ENCODE measurements at regions not wholly inside any gene's neighbourhood (a gene's known extent, or its start where the extent isn't known, plus 50 kb on each side); places are given as distances from the start of the nearest gene placed in this dataset.

GRCh38 chr3:180414157-180414556 is 187.8 kb upstream of the TTC14 start:
- POLR2A ChIA-PET = no interaction called here
- SMC1A ChIA-PET (ENCODE audit: uncharacterized antibody, unreplicated experiment) = no interaction called here
- CTCF ChIA-PET = no interaction called here

DNA sequence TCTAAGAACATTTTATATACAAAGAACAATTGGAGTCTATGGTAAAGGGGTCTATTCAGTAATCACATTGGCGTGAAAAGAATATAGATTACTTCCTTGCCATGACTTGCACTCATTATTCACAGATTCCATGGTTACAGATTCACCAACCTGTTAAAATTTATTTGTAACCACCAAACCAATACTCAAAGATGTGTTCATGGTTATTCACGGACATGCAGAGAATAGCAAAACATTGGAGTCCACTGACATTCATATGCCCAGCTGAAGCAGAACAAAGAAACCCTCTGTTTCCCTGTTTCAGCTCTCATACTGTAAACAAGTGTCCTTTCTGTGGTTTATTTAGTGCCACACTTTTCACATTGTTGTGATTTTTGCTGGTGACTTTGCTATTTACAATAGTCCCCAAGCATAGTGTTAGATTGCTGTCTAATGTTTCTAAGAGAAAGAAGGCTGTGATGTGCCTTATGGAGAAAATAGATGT is 185.8 kb upstream of the TTC14 start:
- RAD21 ChIA-PET (ENCODE audit: unreplicated experiment) = no interaction called here
- H2AFZ ChIP-seq (ENCODE audit: control insufficient read depth, low read depth, low read length) = no peak overlapping the region
- BruUV-seq (replicated peaks) = no TSS peak
- H3K79me2 ChIP-seq (ENCODE audit: control insufficient read depth, insufficient read depth, low read length) = no peaks in the 10 kb centered on the region
- no peak overlapping the region for H3K9ac ChIP-seq (ENCODE audit: control insufficient read depth, insufficient read depth, low read length)
- H3K4me1 ChIP-seq (ENCODE audit: control insufficient read depth, insufficient read depth, low read length) = no peaks in the 10 kb centered on the region
- ATAC-seq = peak; percentile 40
- no peaks in the 10 kb centered on the region for H4K20me1 ChIP-seq (ENCODE audit: control insufficient read depth, insufficient read depth)
- WGBS (ENCODE audit: insufficient coverage, insufficient replicate concordance, low lambda C conversion rate, missing lambda C conversion rate) = 0% methylated on average over 2 of the region's 2 CpGs
- no peaks in the 10 kb centered on the region for H3K9me3 ChIP-seq (replicated peaks; ENCODE audit: control insufficient read depth, insufficient read depth, low read length)
- SMC1A ChIA-PET (ENCODE audit: uncharacterized antibody, unreplicated experiment) = no interaction called here
- FAIRE-seq = no peak
- POLR2A ChIA-PET = no interaction called here
- intact Hi-C loops (cut with micrococcal nuclease; ENCODE audit: unreplicated experiment) (no loop called here), in situ Hi-C loops (cut with MboI) (no loop called here)
- no peak overlapping the region for H3K27ac ChIP-seq (ENCODE audit: control insufficient read depth, insufficient read depth)
- H3K36me3 ChIP-seq (ENCODE audit: control insufficient read depth in 2 of 2, insufficient read depth in 2 of 2, low read length in 1 of 2) = no peaks in the 10 kb centered on the region
- TF ChIP-seq, protein P1, sequence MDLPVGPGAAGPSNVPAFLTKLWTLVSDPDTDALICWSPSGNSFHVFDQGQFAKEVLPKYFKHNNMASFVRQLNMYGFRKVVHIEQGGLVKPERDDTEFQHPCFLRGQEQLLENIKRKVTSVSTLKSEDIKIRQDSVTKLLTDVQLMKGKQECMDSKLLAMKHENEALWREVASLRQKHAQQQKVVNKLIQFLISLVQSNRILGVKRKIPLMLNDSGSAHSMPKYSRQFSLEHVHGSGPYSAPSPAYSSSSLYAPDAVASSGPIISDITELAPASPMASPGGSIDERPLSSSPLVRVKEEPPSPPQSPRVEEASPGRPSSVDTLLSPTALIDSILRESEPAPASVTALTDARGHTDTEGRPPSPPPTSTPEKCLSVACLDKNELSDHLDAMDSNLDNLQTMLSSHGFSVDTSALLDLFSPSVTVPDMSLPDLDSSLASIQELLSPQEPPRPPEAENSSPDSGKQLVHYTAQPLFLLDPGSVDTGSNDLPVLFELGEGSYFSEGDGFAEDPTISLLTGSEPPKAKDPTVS (IDR thresholded peaks at IDR 0.05; ENCODE audit: low read depth, low read length) = no peak
- TF ChIP-seq ZSCAN29 (IDR thresholded peaks at IDR 0.05) (no peak), CBX5 (IDR thresholded peaks at IDR 0.05; ENCODE audit: low read depth) (no peak), FOXM1 (IDR thresholded peaks at IDR 0.05; ENCODE audit: low read depth, low read length) (no peak), SREBF1 (IDR thresholded peaks at IDR 0.05; ENCODE audit: low read length) (no peak), DPF2 (IDR thresholded peaks at IDR 0.05) (no peak), ZNF384 (IDR thresholded peaks at IDR 0.05; ENCODE audit: borderline replicate concordance, low read depth, low read length) (no peak), IKZF1 (conservative IDR thresholded peaks at IDR 0.05) (no peak), POLR2A (IDR thresholded peaks at IDR 0.05; ENCODE audit: low read depth, low read length) (no peak)
- TF ChIP-seq, protein P2, sequence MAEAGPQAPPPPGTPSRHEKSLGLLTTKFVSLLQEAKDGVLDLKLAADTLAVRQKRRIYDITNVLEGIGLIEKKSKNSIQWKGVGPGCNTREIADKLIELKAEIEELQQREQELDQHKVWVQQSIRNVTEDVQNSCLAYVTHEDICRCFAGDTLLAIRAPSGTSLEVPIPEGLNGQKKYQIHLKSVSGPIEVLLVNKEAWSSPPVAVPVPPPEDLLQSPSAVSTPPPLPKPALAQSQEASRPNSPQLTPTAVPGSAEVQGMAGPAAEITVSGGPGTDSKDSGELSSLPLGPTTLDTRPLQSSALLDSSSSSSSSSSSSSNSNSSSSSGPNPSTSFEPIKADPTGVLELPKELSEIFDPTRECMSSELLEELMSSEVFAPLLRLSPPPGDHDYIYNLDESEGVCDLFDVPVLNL (IDR thresholded peaks at IDR 0.05; ENCODE audit: low read depth, low read length) = no peak
- DNase-seq (ENCODE audit: low read depth, low spot score) = no peak
- H3K4me3 ChIP-seq = no peak overlapping the region
- CTCF ChIA-PET = no interaction called here
- H3K27me3 ChIP-seq (replicated peaks in 1 of 2; ENCODE audit: control insufficient read depth in 2 of 2, insufficient read depth in 2 of 2, low read length in 1 of 2) = no peaks in the 10 kb centered on the region
- no peak overlapping the region for H3K4me2 ChIP-seq (ENCODE audit: control insufficient read depth, insufficient read depth)

More at GRCh38 chr3:180414157-180414556, 187.8 kb upstream of the TTC14 start:
- Histone ChIP-seq H3K4me1 (ENCODE audit: control insufficient read depth, insufficient read depth, low read length) (no peaks in the 10 kb centered on the region), H2AFZ (ENCODE audit: control insufficient read depth, low read depth, low read length) (no peak overlapping the region), H3K9ac (ENCODE audit: control insufficient read depth, insufficient read depth, low read length) (no peak overlapping the region), H4K20me1 (ENCODE audit: control insufficient read depth, insufficient read depth) (no peaks in the 10 kb centered on the region), H3K79me2 (ENCODE audit: control insufficient read depth, insufficient read depth, low read length) (no peaks in the 10 kb centered on the region), H3K4me3 (no peak overlapping the region), H3K4me2 (ENCODE audit: control insufficient read depth, insufficient read depth) (no peak overlapping the region), H3K36me3 (ENCODE audit: control insufficient read depth in 2 of 2, insufficient read depth in 2 of 2, low read length in 1 of 2) (no peaks in the 10 kb centered on the region), H3K9me3 (replicated peaks; ENCODE audit: control insufficient read depth, insufficient read depth, low read length) (no peaks in the 10 kb centered on the region), H3K27me3 (replicated peaks in 1 of 2; ENCODE audit: control insufficient read depth in 2 of 2, insufficient read depth in 2 of 2, low read length in 1 of 2) (no peaks in the 10 kb centered on the region), H3K27ac (ENCODE audit: control insufficient read depth, insufficient read depth) (no peak overlapping the region)
- FAIRE-seq (no peak), DNase-seq (ENCODE audit: low read depth, low spot score) (no peak), ATAC-seq (no peak)
- RAD21 ChIA-PET (ENCODE audit: unreplicated experiment) = no interaction called here
- intact Hi-C loops (cut with micrococcal nuclease; ENCODE audit: unreplicated experiment) (no loop called here), in situ Hi-C loops (cut with MboI) (no loop called here)
- BruUV-seq (replicated peaks) = no TSS peak
- TF ChIP-seq SUPT20H (IDR thresholded peaks at IDR 0.05; ENCODE audit: borderline replicate concordance, control insufficient read depth, low read depth, low read length) (no peak), BACH1 (IDR thresholded peaks at IDR 0.05; ENCODE audit: borderline replicate concordance) (no peak), CHD1 (IDR thresholded peaks at IDR 0.05; ENCODE audit: low read depth, low read length) (no peak), SIN3A (IDR thresholded peaks at IDR 0.05; ENCODE audit: low read depth, low read length) (no peak), IRF4 (IDR thresholded peaks at IDR 0.05; ENCODE audit: low read depth, low read length) (no peak), MEF2A (IDR thresholded peaks at IDR 0.05; ENCODE audit: insufficient read depth, low read depth, low read length) (no peak), ZNF217 (IDR thresholded peaks at IDR 0.05) (no peak), ATF2 (IDR thresholded peaks at IDR 0.05; ENCODE audit: low read length) (no peak)

Measured in GM12878 (cell line).